ENCODE measurements at regions not wholly inside any gene's neighbourhood (a gene's known extent, or its start where the extent isn't known, plus 50 kb on each side); places are given as distances from the start of the nearest gene placed in this dataset.

- DNase-seq (ENCODE audit: insufficient read length, low spot score) (no peak), FAIRE-seq (no peak)
- TF ChIP-seq CTCF (IDR thresholded peaks at IDR 0.05; ENCODE audit: insufficient read depth, missing control alignments) = no peak
These were observed 303.6 kb upstream of the SLC35B3 start for GRCh38 chr6:8738951-8739350.

- TF ChIP-seq CTCF (IDR thresholded peaks at IDR 0.05; ENCODE audit: insufficient read depth, missing control alignments) = no peak
- DNase-seq (ENCODE audit: insufficient read length, low spot score) = no peak
- FAIRE-seq = no peak
These were observed 301.0 kb upstream of the SLC35B3 start for GRCh38 chr6:8736156-8736895.

- TF ChIP-seq CTCF (IDR thresholded peaks at IDR 0.05; ENCODE audit: insufficient read depth, missing control alignments) = no peak
These were observed 298.5 kb upstream of the SLC35B3 start for GRCh38 chr6:8733879-8734278.

GRCh38 chr6:8731874-8732273 is 296.5 kb upstream of the SLC35B3 start:
- no peak for DNase-seq (ENCODE audit: insufficient read length, low spot score)
- TF ChIP-seq CTCF (IDR thresholded peaks at IDR 0.05; ENCODE audit: insufficient read depth, missing control alignments) = no peak

More at GRCh38 chr6:8733879-8734278, 298.5 kb upstream of the SLC35B3 start:
- no peak for FAIRE-seq
- DNase-seq (ENCODE audit: insufficient read length, low spot score) = no peak

GRCh38 chr6:8710668-8711431 is 275.5 kb upstream of the SLC35B3 start:
- FAIRE-seq (no peak), DNase-seq (ENCODE audit: insufficient read length, low spot score) (no peak)
- no peak for TF ChIP-seq CTCF (IDR thresholded peaks at IDR 0.05; ENCODE audit: insufficient read depth, missing control alignments)

More at GRCh38 chr6:8731874-8732273, 296.5 kb upstream of the SLC35B3 start:
- FAIRE-seq = no peak

- peak; percentile 37 for TF ChIP-seq CTCF (IDR thresholded peaks at IDR 0.05; ENCODE audit: insufficient read depth, missing control alignments)
- DNase-seq (ENCODE audit: insufficient read length, low spot score) = no peak
- FAIRE-seq = no peak
These were observed 272.8 kb upstream of the SLC35B3 start for GRCh38 chr6:8707956-8708772.

Measured in D721Med (cell line).